SK-N-SH (cell line): ENCODE measurements at regions not wholly inside any gene's neighbourhood (a gene's known extent, or its start where the extent isn't known, plus 50 kb on each side); places are given as distances from the start of the nearest gene placed in this dataset.

ENCODE experiments used
- CTCF ChIA-PET: fragments of 300-600, 350-600 bp; formaldehyde crosslinking; extraction: SDS; loops from one replicate; lab custom pipeline; 2021; lab: Yijun Ruan, JAX
- POLR2A ChIA-PET: fragments of 350-600 bp; sonication (Branson Sonifier 250); formaldehyde crosslinking; extraction: SDS; loops from one replicate; lab custom pipeline; 2020; ENCODE audit warnings: antibody characterized with exemption, inconsistent platforms; lab: Yijun Ruan, JAX
- DNase-seq: peaks from one replicate; pipeline ENCODE4 v3.0.0; 2012
- H2AFZ ChIP-seq: fragments of 200-600 bp; sonication (generic); 2 replicates; pipeline ENCODE4 v1.8.1; 2016; ENCODE audit warnings: antibody characterized with exemption, mild to moderate bottlenecking, low read depth
- H3F3A ChIP-seq: fragments of 200-600 bp; sonication (generic); replicated peaks from 2 replicates; pipeline ENCODE3; 2016; ENCODE audit warnings: antibody characterized with exemption, mild to moderate bottlenecking; ENCODE audit not compliant: insufficient read depth
- H3K27ac ChIP-seq, 2 experiments: fragments of 200-500 bp in 1 of 2; fragments of 200-600 bp in 1 of 2; sonication (Bioruptor generic) in 1 of 2; sonication (generic), shearing (Covaris generic) in 1 of 2; 2 replicates each; pipeline versions ENCODE4 v1.5.1 to v1.6.1; 2014 to 2016; ENCODE audit warnings: low read depth in 2 of 2, inconsistent platforms in 1 of 2, low read length in 1 of 2, mild to moderate bottlenecking in 1 of 2, mixed read lengths in 1 of 2
- H3K27me3 ChIP-seq: fragments of 200-600 bp; sonication (generic), shearing (Covaris generic); 2 replicates; pipeline ENCODE4 v1.6.1; 2016; ENCODE audit warnings: mixed run types; ENCODE audit not compliant: insufficient read depth
- H3K36me3 ChIP-seq, 2 experiments: fragments of 200-500 bp in 1 of 2; fragments of 200-600 bp in 1 of 2; sonication (Bioruptor generic) in 1 of 2; sonication (generic) in 1 of 2; replicated peaks in 1 of 2; 2 replicates each; pipeline versions ENCODE3 to v1.5.1; 2014 to 2016; ENCODE audit warnings: low read length in 1 of 2, mild to moderate bottlenecking in 1 of 2; ENCODE audit not compliant: insufficient read depth in 2 of 2, control insufficient read depth in 1 of 2
- H3K4me1 ChIP-seq, 2 experiments: fragments of 200-500 bp in 1 of 2; fragments of 200-600 bp in 1 of 2; sonication (Bioruptor generic) in 1 of 2; sonication (generic), shearing (Covaris generic) in 1 of 2; 2 replicates each; pipeline versions ENCODE4 v1.5.1 to v1.6.1; 2014 to 2016; ENCODE audit warnings: low read depth in 1 of 2, low read length in 1 of 2, mixed run types in 1 of 2; ENCODE audit not compliant: insufficient read depth in 2 of 2, control insufficient read depth in 1 of 2
- H3K4me2 ChIP-seq: fragments of 200-600 bp; sonication (generic), shearing (Covaris generic); 2 replicates; pipeline ENCODE4 v1.6.1; 2017; ENCODE audit warnings: mixed run types
- H3K4me3 ChIP-seq, 2 experiments: fragments of 200-500 bp in 1 of 2; fragments of 200-600 bp in 1 of 2; sonication (Bioruptor generic) in 1 of 2; sonication (generic), shearing (Covaris generic) in 1 of 2; 2 replicates each; pipeline versions ENCODE4 v1.5.1 to v1.8.1; 2014 to 2016; ENCODE audit warnings: low read depth in 2 of 2, inconsistent platforms in 1 of 2, low read length in 1 of 2, mild to moderate bottlenecking in 1 of 2, mixed read lengths in 1 of 2, moderate library complexity in 1 of 2
- H3K79me2 ChIP-seq: fragments of 200-600 bp; sonication (generic); 2 replicates; pipeline ENCODE4 v1.8.1; 2017; ENCODE audit warnings: mild to moderate bottlenecking; ENCODE audit not compliant: insufficient read depth
- H3K9ac ChIP-seq: fragments of 200-600 bp; sonication (generic); 2 replicates; pipeline ENCODE4 v1.6.1; 2017; ENCODE audit warnings: mixed run types
- H3K9me2 ChIP-seq: fragments of 200-600 bp; sonication (generic); 2 replicates; pipeline ENCODE4 v1.6.1; 2017; ENCODE audit warnings: mixed run types
- H3K9me3 ChIP-seq: fragments of 200-600 bp; sonication (generic); 2 replicates; pipeline ENCODE4 v1.6.1; 2017; ENCODE audit warnings: mixed run types, mild to moderate bottlenecking, moderate library complexity
- H4K20me1 ChIP-seq: fragments of 200-600 bp; sonication (generic); 2 replicates; pipeline ENCODE4 v1.6.1; 2017; ENCODE audit warnings: mild to moderate bottlenecking, mixed run types; ENCODE audit not compliant: insufficient read depth
- CHD2 ChIP-seq: fragments of 150-350 bp; IDR thresholded peaks from 2 replicates; pipeline ENCODE4 v1.6.1; 2018; ENCODE audit warnings: low read length; ENCODE audit not compliant: partially characterized antibody
- EP300 ChIP-seq, 2 experiments: IDR thresholded peaks; 2 replicates each; pipeline versions ENCODE4 v1.4.0 to v1.6.1; 2012; ENCODE audit warnings: borderline replicate concordance in 1 of 2, low read depth in 1 of 2, low read length in 1 of 2
- FOSL2 ChIP-seq: IDR thresholded peaks from 2 replicates; pipeline ENCODE4 v1.4.0; 2012; ENCODE audit warnings: low read depth, mild to moderate bottlenecking, moderate library complexity, borderline replicate concordance
- GATA2 ChIP-seq: sonication (generic); formaldehyde crosslinking; IDR thresholded peaks from 2 replicates; pipeline ENCODE4 v1.5.0; 2020; ENCODE audit warnings: mild to moderate bottlenecking, missing genetic modification reagents
- MEF2A ChIP-seq: IDR thresholded peaks from 2 replicates; pipeline ENCODE4 v1.4.0; 2012; ENCODE audit warnings: low read depth, borderline replicate concordance
- MXI1 ChIP-seq: IDR thresholded peaks from 2 replicates; pipeline ENCODE4 v1.6.1; 2012; ENCODE audit warnings: mild to moderate bottlenecking, low read depth, low read length, improper control_type of control experiment
- RAD21 ChIP-seq: IDR thresholded peaks from 2 replicates; pipeline ENCODE4 v1.6.1; 2012; ENCODE audit warnings: mild to moderate bottlenecking, low read length
- TCF12 ChIP-seq: IDR thresholded peaks from 2 replicates; pipeline ENCODE4 v1.4.0; 2012
- TEAD4 ChIP-seq: IDR thresholded peaks from 2 replicates; pipeline ENCODE4 v1.4.0; 2012; ENCODE audit warnings: mild to moderate bottlenecking, borderline replicate concordance; ENCODE audit not compliant: insufficient read depth
- WGBS: methylation state at CpG from one replicate; pipeline ENCODE4 v1.1.6; 2017; ENCODE audit warnings: low lambda C conversion rate; 5-methylcytosine and 5-hydroxymethylcytosine counted together
- TF ChIP-seq, protein P1 (sequence below): IDR thresholded peaks from 2 replicates; pipeline ENCODE4 v1.4.0; 2012; ENCODE audit warnings: low read depth, borderline replicate concordance
- TF ChIP-seq, protein P2 (sequence below): IDR thresholded peaks from 2 replicates; pipeline ENCODE4 v1.4.0; 2012; ENCODE audit warnings: low read depth
- TF ChIP-seq, protein P3 (sequence below): IDR thresholded peaks from 2 replicates; pipeline ENCODE4; 2012
- TF ChIP-seq, protein P4 (sequence below): fragments of 150-350 bp; IDR thresholded peaks from 2 replicates; pipeline ENCODE4 v1.6.1; 2016; ENCODE audit warnings: mild to moderate bottlenecking, low read depth, low read length
- TF ChIP-seq, protein P5 (sequence below): IDR thresholded peaks from 2 replicates; pipeline ENCODE4 v1.6.1; 2012; ENCODE audit warnings: mild to moderate bottlenecking, low read depth, low read length, moderate library complexity
- TF ChIP-seq, protein P6 (sequence below): fragments of 150-350 bp; IDR thresholded peaks from 2 replicates; pipeline ENCODE4 v1.6.1; 2017; ENCODE audit warnings: antibody characterized with exemption, low read length, low read depth, borderline replicate concordance

DNA sequence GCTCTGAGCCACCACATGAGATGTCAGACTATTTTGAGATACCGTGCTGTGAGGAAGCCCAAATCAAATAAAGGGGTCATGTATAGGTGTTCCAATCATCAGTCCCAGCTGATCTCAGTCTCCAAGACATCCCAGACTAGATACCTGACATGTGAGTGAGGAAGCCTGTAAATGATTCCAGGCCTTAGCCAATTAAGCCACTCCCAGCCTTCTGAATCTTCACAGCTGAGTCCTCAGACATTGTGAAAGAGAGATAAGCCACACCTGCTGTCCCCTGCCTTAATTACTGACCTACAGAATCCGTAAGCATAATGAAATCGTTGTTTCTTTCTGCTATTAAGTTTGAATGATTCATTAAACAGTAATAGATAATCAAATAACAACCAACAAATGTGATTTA lies 671.4 kb downstream of the ZNF674 start (continued):
- TF ChIP-seq, protein P1, sequence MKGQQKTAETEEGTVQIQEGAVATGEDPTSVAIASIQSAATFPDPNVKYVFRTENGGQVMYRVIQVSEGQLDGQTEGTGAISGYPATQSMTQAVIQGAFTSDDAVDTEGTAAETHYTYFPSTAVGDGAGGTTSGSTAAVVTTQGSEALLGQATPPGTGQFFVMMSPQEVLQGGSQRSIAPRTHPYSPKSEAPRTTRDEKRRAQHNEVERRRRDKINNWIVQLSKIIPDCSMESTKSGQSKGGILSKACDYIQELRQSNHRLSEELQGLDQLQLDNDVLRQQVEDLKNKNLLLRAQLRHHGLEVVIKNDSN = no peak
- TF ChIP-seq FOSL2 = no peak
- TF ChIP-seq EP300 (IDR thresholded peaks at IDR 0.05; ENCODE audit: borderline replicate concordance in 1 of 2, low read depth in 1 of 2, low read length in 1 of 2) = no peak
- TF ChIP-seq, protein P2, sequence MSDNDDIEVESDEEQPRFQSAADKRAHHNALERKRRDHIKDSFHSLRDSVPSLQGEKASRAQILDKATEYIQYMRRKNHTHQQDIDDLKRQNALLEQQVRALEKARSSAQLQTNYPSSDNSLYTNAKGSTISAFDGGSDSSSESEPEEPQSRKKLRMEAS = no peak
- no peak for TF ChIP-seq MEF2A
- TF ChIP-seq CHD2 = no peak
- no peak for TF ChIP-seq MXI1
- TF ChIP-seq, protein P3, sequence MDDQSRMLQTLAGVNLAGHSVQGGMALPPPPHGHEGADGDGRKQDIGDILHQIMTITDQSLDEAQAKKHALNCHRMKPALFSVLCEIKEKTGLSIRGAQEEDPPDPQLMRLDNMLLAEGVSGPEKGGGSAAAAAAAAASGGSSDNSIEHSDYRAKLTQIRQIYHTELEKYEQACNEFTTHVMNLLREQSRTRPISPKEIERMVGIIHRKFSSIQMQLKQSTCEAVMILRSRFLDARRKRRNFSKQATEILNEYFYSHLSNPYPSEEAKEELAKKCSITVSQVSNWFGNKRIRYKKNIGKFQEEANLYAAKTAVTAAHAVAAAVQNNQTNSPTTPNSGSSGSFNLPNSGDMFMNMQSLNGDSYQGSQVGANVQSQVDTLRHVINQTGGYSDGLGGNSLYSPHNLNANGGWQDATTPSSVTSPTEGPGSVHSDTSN = no peak
- no peak for TF ChIP-seq TEAD4
- TF ChIP-seq GATA2 (CRISPR knock-in tag) = no peak
- no peak for TF ChIP-seq TCF12
- TF ChIP-seq RAD21 = no peak
- TF ChIP-seq, all 33 proteins: peak for 0

DNA sequence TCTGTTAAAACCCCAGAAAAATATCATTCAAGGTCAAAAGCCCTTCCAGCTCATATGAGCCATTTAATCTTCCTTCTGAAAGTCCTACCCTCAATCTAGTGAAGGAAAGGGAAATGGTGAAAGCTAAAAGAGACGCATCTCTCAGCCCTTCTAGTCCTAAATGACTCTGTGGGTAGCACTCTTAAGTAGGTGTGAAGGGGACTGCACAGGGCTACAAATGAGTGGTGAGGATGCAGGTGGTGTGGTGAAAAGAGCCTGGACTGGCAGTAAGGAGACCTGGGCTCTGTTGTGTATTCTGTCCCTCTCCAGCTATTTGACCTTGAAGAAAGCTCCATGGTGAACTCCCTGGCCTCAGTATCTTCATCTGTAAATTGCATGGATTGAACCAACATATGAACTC lies 671.8 kb upstream of the DIPK2B start:
- Histone ChIP-seq H3K4me2 (no peak overlapping the region), H3K9ac (no peak overlapping the region), H3K9me2 (no peaks in the 10 kb centered on the region), H2AFZ (no peak overlapping the region), H3F3A (no peaks in the 10 kb centered on the region), H3K27me3 (peaks cover 11% of the 10 kb centered on the region; the same call in 1 of the 2 replicates), H3K36me3 (no peaks in the 10 kb centered on the region), H4K20me1 (no peaks in the 10 kb centered on the region), H3K4me3 (no peak overlapping the region), H3K27ac (no peak overlapping the region), H3K4me1 (no peaks in the 10 kb centered on the region), H3K79me2 (no peaks in the 10 kb centered on the region), H3K9me3 (no peaks in the 10 kb centered on the region)
- ChIA-PET POLR2A (no interaction called here), CTCF (no interaction called here)
- TF ChIP-seq, protein P4, sequence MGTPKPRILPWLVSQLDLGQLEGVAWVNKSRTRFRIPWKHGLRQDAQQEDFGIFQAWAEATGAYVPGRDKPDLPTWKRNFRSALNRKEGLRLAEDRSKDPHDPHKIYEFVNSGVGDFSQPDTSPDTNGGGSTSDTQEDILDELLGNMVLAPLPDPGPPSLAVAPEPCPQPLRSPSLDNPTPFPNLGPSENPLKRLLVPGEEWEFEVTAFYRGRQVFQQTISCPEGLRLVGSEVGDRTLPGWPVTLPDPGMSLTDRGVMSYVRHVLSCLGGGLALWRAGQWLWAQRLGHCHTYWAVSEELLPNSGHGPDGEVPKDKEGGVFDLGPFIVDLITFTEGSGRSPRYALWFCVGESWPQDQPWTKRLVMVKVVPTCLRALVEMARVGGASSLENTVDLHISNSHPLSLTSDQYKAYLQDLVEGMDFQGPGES = no peak
- TF ChIP-seq, protein P5, sequence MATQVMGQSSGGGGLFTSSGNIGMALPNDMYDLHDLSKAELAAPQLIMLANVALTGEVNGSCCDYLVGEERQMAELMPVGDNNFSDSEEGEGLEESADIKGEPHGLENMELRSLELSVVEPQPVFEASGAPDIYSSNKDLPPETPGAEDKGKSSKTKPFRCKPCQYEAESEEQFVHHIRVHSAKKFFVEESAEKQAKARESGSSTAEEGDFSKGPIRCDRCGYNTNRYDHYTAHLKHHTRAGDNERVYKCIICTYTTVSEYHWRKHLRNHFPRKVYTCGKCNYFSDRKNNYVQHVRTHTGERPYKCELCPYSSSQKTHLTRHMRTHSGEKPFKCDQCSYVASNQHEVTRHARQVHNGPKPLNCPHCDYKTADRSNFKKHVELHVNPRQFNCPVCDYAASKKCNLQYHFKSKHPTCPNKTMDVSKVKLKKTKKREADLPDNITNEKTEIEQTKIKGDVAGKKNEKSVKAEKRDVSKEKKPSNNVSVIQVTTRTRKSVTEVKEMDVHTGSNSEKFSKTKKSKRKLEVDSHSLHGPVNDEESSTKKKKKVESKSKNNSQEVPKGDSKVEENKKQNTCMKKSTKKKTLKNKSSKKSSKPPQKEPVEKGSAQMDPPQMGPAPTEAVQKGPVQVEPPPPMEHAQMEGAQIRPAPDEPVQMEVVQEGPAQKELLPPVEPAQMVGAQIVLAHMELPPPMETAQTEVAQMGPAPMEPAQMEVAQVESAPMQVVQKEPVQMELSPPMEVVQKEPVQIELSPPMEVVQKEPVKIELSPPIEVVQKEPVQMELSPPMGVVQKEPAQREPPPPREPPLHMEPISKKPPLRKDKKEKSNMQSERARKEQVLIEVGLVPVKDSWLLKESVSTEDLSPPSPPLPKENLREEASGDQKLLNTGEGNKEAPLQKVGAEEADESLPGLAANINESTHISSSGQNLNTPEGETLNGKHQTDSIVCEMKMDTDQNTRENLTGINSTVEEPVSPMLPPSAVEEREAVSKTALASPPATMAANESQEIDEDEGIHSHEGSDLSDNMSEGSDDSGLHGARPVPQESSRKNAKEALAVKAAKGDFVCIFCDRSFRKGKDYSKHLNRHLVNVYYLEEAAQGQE = no peak
- TF ChIP-seq, protein P6, sequence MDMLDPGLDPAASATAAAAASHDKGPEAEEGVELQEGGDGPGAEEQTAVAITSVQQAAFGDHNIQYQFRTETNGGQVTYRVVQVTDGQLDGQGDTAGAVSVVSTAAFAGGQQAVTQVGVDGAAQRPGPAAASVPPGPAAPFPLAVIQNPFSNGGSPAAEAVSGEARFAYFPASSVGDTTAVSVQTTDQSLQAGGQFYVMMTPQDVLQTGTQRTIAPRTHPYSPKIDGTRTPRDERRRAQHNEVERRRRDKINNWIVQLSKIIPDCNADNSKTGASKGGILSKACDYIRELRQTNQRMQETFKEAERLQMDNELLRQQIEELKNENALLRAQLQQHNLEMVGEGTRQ = no peak
- no peak for DNase-seq
- WGBS = 0% methylated on average over 1 of the region's 1 CpG
